Suprapubic skin (tissue), 4 donors: ENCODE measurements at regions not wholly inside any gene's neighbourhood (a gene's known extent, or its start where the extent isn't known, plus 50 kb on each side); places are given as distances from the start of the nearest gene placed in this dataset.

Experiments used
- DNase-seq, 2 donors: peaks; one replicate each; pipeline ENCODE4 v3.0.0-alpha.2; 2019; ENCODE audit warnings: low spot score in 2 of 2
- H3K27ac ChIP-seq: fragments of 200-600 bp; sonication (generic); one replicate; pipeline ENCODE4 v1.5.1; 2019
- H3K27me3 ChIP-seq: fragments of 200-600 bp; sonication (generic); one replicate; pipeline ENCODE4 v1.5.1; 2019
- H3K36me3 ChIP-seq: fragments of 200-600 bp; sonication (generic); one replicate; pipeline ENCODE4 v1.5.1; 2019
- H3K4me1 ChIP-seq: fragments of 200-600 bp; sonication (generic); one replicate; pipeline ENCODE4 v1.5.1; 2019
- H3K4me3 ChIP-seq: fragments of 200-600 bp; sonication (generic); one replicate; pipeline ENCODE4 v1.5.1; 2019; ENCODE audit warnings: mild to moderate bottlenecking
- H3K9me3 ChIP-seq: fragments of 200-600 bp; sonication (generic); one replicate; pipeline ENCODE4 v1.5.1; 2019
- EP300 ChIP-seq: sonication (generic); formaldehyde crosslinking; IDR thresholded peaks from one replicate; pipeline ENCODE4 v1.6.1; 2017; ENCODE audit warnings: antibody characterized with exemption
- POLR2A ChIP-seq, 2 donors: fragments of 450-650 bp; IDR thresholded peaks; one replicate each; pipeline ENCODE4 v1.6.1; 2017; ENCODE audit warnings: antibody characterized with exemption in 2 of 2, mild to moderate bottlenecking in 2 of 2, moderate library complexity in 2 of 2
- POLR2AphosphoS5 ChIP-seq, 3 donors: sonication (generic); formaldehyde crosslinking; IDR thresholded peaks; one replicate each; pipeline ENCODE4 v1.6.1; 2017; ENCODE audit warnings: antibody characterized with exemption in 3 of 3
- WGBS: methylation state at CpG from one replicate; pipeline ENCODE4 v1.1.5; 2018; 5-methylcytosine and 5-hydroxymethylcytosine counted together
- TF ChIP-seq, protein P1 (sequence below), 2 donors: fragments of 200-600 bp in 1 of 2; fragments of 450-650 bp in 1 of 2; sonication (generic) in 1 of 2; IDR thresholded peaks; one replicate each; pipeline ENCODE4 v1.5.1; 2016 to 2019; ENCODE audit warnings: antibody characterized with exemption in 2 of 2, mild to moderate bottlenecking in 1 of 2, moderate library complexity in 1 of 2

DNA sequence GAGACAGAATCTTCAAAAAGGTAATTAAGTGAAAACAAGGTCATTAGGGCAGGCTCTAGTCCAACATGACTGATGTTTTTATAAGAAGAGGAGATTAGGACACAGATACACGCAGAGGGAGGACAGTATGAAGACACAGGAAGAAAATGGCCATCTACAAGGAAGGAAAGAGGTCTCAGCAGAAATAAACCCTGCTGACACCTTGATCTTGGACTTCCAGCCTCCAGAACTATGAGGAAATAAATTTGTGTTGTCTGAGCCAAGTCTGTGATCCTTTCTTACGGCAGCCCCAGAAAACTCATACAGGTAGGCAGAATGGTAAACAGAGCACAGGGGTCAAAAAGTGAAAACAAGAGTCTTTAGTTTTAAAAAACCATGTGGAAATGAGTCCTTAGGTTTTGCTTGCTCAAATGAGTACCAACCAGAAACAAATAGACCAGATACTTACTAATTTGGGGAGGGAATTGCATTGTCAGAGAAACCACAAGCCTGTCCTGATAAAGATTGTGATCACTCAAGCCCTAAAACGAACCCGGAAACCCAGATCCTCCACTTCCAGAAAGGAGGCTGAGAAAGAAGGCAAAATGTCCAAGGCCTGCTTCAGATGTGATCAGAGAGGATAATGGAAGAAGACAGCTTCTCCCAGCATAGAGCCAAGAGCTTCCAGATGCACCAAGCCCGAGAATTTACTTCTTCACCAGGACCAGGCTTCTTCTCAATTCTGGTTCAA lies 93.9 kb downstream of the DUSP6 start:
- peaks cover 10% of the 10 kb centered on the region for H3K4me1 ChIP-seq
- TF ChIP-seq, protein P1, sequence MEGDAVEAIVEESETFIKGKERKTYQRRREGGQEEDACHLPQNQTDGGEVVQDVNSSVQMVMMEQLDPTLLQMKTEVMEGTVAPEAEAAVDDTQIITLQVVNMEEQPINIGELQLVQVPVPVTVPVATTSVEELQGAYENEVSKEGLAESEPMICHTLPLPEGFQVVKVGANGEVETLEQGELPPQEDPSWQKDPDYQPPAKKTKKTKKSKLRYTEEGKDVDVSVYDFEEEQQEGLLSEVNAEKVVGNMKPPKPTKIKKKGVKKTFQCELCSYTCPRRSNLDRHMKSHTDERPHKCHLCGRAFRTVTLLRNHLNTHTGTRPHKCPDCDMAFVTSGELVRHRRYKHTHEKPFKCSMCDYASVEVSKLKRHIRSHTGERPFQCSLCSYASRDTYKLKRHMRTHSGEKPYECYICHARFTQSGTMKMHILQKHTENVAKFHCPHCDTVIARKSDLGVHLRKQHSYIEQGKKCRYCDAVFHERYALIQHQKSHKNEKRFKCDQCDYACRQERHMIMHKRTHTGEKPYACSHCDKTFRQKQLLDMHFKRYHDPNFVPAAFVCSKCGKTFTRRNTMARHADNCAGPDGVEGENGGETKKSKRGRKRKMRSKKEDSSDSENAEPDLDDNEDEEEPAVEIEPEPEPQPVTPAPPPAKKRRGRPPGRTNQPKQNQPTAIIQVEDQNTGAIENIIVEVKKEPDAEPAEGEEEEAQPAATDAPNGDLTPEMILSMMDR (IDR thresholded peaks at IDR 0.05), result no peak
- TF ChIP-seq POLR2AphosphoS5 (IDR thresholded peaks at IDR 0.05), result no peak
- no peak for TF ChIP-seq POLR2A (IDR thresholded peaks at IDR 0.05)
- no peaks in the 10 kb centered on the region for H3K9me3 ChIP-seq
- WGBS, result 95% methylated on average over 5 of the region's 5 CpGs
- no peaks in the 10 kb centered on the region for H3K27me3 ChIP-seq
- H3K27ac ChIP-seq, result no peak overlapping the region
- DNase-seq, result no peak
- no peak overlapping the region for H3K4me3 ChIP-seq
- H3K36me3 ChIP-seq, result no peaks in the 10 kb centered on the region

DNA sequence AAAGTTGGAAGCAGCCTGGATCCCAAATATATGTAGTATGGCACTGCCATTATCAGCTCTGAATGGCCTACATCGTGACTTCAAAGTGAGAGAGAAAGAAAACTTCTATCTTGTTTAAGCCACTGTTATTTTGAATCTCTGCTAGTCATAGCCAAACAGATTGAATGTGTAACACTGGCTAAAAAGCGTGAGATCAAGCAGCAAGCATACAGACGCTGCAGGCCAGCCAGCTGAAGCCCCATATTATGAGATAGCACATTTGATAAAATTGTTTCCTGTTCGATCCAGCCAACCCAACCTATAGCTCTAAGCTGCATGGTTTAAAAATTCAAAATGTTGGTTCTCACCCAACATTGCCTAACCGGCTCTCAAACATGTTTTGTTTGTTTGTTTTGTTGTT lies 95.0 kb downstream of the DUSP6 start:
- no peaks in the 10 kb centered on the region for H3K36me3 ChIP-seq
- H3K27me3 ChIP-seq, result no peaks in the 10 kb centered on the region
- H3K9me3 ChIP-seq, result no peaks in the 10 kb centered on the region
- WGBS, result 53% methylated on average over 5 of the region's 5 CpGs
- H3K27ac ChIP-seq, result no peak overlapping the region
- H3K4me3 ChIP-seq, result no peak overlapping the region
- peaks cover 10% of the 10 kb centered on the region for H3K4me1 ChIP-seq
- TF ChIP-seq POLR2A (IDR thresholded peaks at IDR 0.05) (no peak), EP300 (no peak), POLR2AphosphoS5 (IDR thresholded peaks at IDR 0.05) (no peak)
- TF ChIP-seq, protein P1 (IDR thresholded peaks at IDR 0.05), result no peak
- no peak for DNase-seq

DNA sequence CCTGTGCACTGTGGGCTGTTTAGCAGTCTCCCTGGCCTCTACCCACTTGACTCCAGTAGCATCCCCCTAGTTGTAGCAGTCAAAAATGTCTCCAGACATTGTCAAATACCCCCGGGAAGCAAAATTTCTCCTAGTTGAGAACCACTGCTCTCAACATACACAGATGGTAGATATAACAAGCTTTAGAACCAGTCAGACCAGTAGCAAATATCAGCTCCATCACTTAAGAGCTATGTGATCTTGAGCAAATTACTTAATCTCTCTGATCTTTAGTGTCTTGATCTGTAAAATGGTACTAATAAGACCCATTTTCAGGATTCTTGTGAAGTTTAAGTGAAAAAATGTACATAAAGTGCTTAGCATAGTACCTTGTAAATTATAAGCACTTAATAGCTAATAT lies 96.2 kb downstream of the DUSP6 start:
- TF ChIP-seq EP300, result no peak
- TF ChIP-seq POLR2A (IDR thresholded peaks at IDR 0.05), result no peak
- TF ChIP-seq, protein P1 (IDR thresholded peaks at IDR 0.05), result no peak
- TF ChIP-seq POLR2AphosphoS5 (IDR thresholded peaks at IDR 0.05), result no peak
- peaks cover 11% of the 10 kb centered on the region for H3K4me1 ChIP-seq
- 93% methylated on average over 1 of the region's 1 CpG for WGBS
- H3K27me3 ChIP-seq, result no peaks in the 10 kb centered on the region
- no peak overlapping the region for H3K4me3 ChIP-seq
- DNase-seq, result no peak
- no peak overlapping the region for H3K27ac ChIP-seq
- H3K9me3 ChIP-seq, result no peaks in the 10 kb centered on the region
- H3K36me3 ChIP-seq, result no peaks in the 10 kb centered on the region

DNA sequence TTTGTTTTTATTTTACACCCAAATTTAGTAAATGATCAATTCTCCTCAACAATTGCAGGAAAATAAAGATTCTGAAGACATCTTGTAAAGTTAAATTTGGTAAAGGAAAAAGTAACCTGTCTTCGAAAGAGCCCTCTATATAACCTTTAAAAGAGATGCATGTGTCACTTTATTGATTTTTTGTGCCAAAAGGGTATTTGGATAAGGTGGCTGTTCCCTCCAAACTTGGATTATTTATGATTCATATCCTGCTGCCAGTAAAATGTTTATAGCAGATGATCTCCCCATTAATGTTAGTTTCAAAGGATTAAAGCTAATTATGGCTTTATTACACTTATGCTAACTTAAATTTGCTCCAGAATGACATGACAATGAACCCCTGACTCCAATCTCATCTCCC lies 98.8 kb downstream of the DUSP6 start:
- Histone ChIP-seq H3K9me3 (no peaks in the 10 kb centered on the region), H3K36me3 (no peaks in the 10 kb centered on the region), H3K27me3 (no peaks in the 10 kb centered on the region), H3K4me3 (no peak overlapping the region), H3K27ac (no peak overlapping the region), H3K4me1 (peaks cover 5% of the 10 kb centered on the region)
- TF ChIP-seq POLR2A (IDR thresholded peaks at IDR 0.05), result no peak
- TF ChIP-seq EP300, result no peak
- TF ChIP-seq, protein P1 (IDR thresholded peaks at IDR 0.05), result no peak
- 95% methylated on average over 1 of the region's 1 CpG for WGBS
- no peak for DNase-seq

DNA sequence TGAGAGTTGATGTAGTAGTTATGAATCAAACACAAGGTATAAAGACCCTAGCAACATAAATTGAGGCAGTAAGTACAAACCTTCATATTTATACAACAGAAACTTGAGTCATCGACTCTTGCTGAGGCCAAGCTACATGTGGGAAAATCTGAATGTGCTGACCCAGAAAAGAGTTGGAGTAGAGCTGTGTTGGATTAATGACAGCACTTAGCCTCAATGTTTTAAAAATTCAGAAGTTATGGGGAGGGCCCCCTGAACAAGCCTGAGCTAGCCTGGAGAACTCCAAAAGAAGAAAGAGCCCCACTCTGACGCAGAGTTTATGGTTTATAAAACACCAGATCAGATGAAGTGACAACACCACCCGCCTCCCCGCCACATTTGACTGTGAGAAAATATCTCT lies 100.0 kb downstream of the DUSP6 start:
- H3K27me3 ChIP-seq, result no peaks in the 10 kb centered on the region
- no peak for DNase-seq
- no peaks in the 10 kb centered on the region for H3K9me3 ChIP-seq
- peaks cover 15% of the 10 kb centered on the region for H3K4me1 ChIP-seq
- 55% methylated on average over 4 of the region's 4 CpGs for WGBS
- H3K36me3 ChIP-seq, result no peaks in the 10 kb centered on the region
- no peak overlapping the region for H3K4me3 ChIP-seq
- H3K27ac ChIP-seq, result no peak overlapping the region
- TF ChIP-seq POLR2A (IDR thresholded peaks at IDR 0.05) (no peak), EP300 (no peak), POLR2AphosphoS5 (IDR thresholded peaks at IDR 0.05) (no peak)
- TF ChIP-seq, protein P1 (IDR thresholded peaks at IDR 0.05), result no peak
